ENCODE measurements at regions not wholly inside any gene's neighbourhood (a gene's known extent, or its start where the extent isn't known, plus 50 kb on each side); places are given as distances from the start of the nearest gene placed in this dataset.

- no peak overlapping the region for H3K9ac ChIP-seq (ENCODE audit: low read length)
- WGBS (ENCODE audit: insufficient coverage) = 61% methylated on average over 4 of the region's 9 CpGs
- H3K79me2 ChIP-seq (ENCODE audit: control insufficient read depth, insufficient read depth, low read length) = no peaks in the 10 kb centered on the region
- TF ChIP-seq CTCF (IDR thresholded peaks at IDR 0.05) (no peak), EZH2 (IDR thresholded peaks at IDR 0.05; ENCODE audit: borderline replicate concordance, insufficient read depth, low read depth, low read length, poor library complexity, severe bottlenecking) (no peak)
- no peak overlapping the region for H3K4me3 ChIP-seq (ENCODE audit: control extremely low read depth in 1 of 5, extremely low read depth in 1 of 5, insufficient read depth in 1 of 5, low read depth in 2 of 5, low read length in 4 of 5)
- no peaks in the 10 kb centered on the region for H3K4me1 Mint-ChIP-seq
- ATAC-seq (ENCODE audit: low read depth) (no peak), DNase-seq (no peak)
- H3K27me3 ChIP-seq (replicated peaks in 1 of 4; ENCODE audit: control extremely low read depth in 1 of 4, control insufficient read depth in 3 of 4, insufficient read depth in 4 of 4, low read length in 3 of 4) = no peaks in the 10 kb centered on the region
- peaks cover 14% of the 10 kb centered on the region for H3K27me3 Mint-ChIP-seq
- ChIA-PET POLR2A (no interaction called here), CTCF (no interaction called here)
- H3K9me3 Mint-ChIP-seq (ENCODE audit: insufficient read depth) = no peaks in the 10 kb centered on the region
- H3K27ac Mint-ChIP-seq = no peak overlapping the region
- H3K36me3 ChIP-seq (replicated peaks in 1 of 2; ENCODE audit: control extremely low read depth in 1 of 2, control insufficient read depth in 1 of 2, extremely low read depth in 1 of 2, insufficient read depth in 2 of 2, low read length in 1 of 2) = no peaks in the 10 kb centered on the region
- no peak overlapping the region for H3K27ac ChIP-seq (ENCODE audit: low read length in 2 of 2)
- no peak overlapping the region for H3K4me3 Mint-ChIP-seq
- no peak overlapping the region for H2AFZ ChIP-seq (ENCODE audit: insufficient read depth, low read depth, low read length, poor library complexity, severe bottlenecking)
- intact Hi-C loops (cut with micrococcal nuclease) = no loop called here
- H3K4me2 ChIP-seq (replicated peaks; ENCODE audit: low read depth, low read length, poor library complexity, severe bottlenecking) = no peak overlapping the region
- H4K20me1 ChIP-seq (ENCODE audit: control insufficient read depth, insufficient read depth, low read length, poor library complexity, severe bottlenecking) = no peaks in the 10 kb centered on the region
- H3K4me1 ChIP-seq (ENCODE audit: control insufficient read depth in 2 of 2, insufficient read depth in 2 of 2, low read length in 2 of 2) = no peaks in the 10 kb centered on the region
- H3K9me3 ChIP-seq (ENCODE audit: control extremely low read depth in 1 of 3, control insufficient read depth in 2 of 3, insufficient read depth in 1 of 3, low read length in 2 of 3) = no peaks in the 10 kb centered on the region
Observed at GRCh38 chr11:130629039-130629438, 180.6 kb downstream of the ADAMTS15 start.

- ATAC-seq (ENCODE audit: low read depth) = no peak
- H3K27me3 Mint-ChIP-seq = peaks cover 9% of the 10 kb centered on the region
- Histone ChIP-seq H3K27me3 (replicated peaks in 1 of 4; ENCODE audit: control extremely low read depth in 1 of 4, control insufficient read depth in 3 of 4, insufficient read depth in 4 of 4, low read length in 3 of 4) (no peaks in the 10 kb centered on the region), H3K9me3 (ENCODE audit: control extremely low read depth in 1 of 3, control insufficient read depth in 2 of 3, insufficient read depth in 1 of 3, low read length in 2 of 3) (no peaks in the 10 kb centered on the region), H3K27ac (ENCODE audit: low read length in 2 of 2) (no peak overlapping the region), H3K9ac (ENCODE audit: low read length) (no peak overlapping the region), H3K4me1 (ENCODE audit: control insufficient read depth in 2 of 2, insufficient read depth in 2 of 2, low read length in 2 of 2) (no peaks in the 10 kb centered on the region), H3K79me2 (ENCODE audit: control insufficient read depth, insufficient read depth, low read length) (no peaks in the 10 kb centered on the region), H4K20me1 (ENCODE audit: control insufficient read depth, insufficient read depth, low read length, poor library complexity, severe bottlenecking) (no peaks in the 10 kb centered on the region), H3K36me3 (replicated peaks in 1 of 2; ENCODE audit: control extremely low read depth in 1 of 2, control insufficient read depth in 1 of 2, extremely low read depth in 1 of 2, insufficient read depth in 2 of 2, low read length in 1 of 2) (no peaks in the 10 kb centered on the region), H2AFZ (ENCODE audit: insufficient read depth, low read depth, low read length, poor library complexity, severe bottlenecking) (no peak overlapping the region), H3K4me3 (ENCODE audit: control extremely low read depth in 1 of 5, extremely low read depth in 1 of 5, insufficient read depth in 1 of 5, low read depth in 2 of 5, low read length in 4 of 5) (no peak overlapping the region), H3K4me2 (replicated peaks; ENCODE audit: low read depth, low read length, poor library complexity, severe bottlenecking) (no peak overlapping the region)
- intact Hi-C loops (cut with micrococcal nuclease) = no loop called here
- ChIA-PET POLR2A (no interaction called here), CTCF (no interaction called here)
- no peaks in the 10 kb centered on the region for H3K4me1 Mint-ChIP-seq
- no peak for DNase-seq
- no peak for TF ChIP-seq CTCF (IDR thresholded peaks at IDR 0.05)
- TF ChIP-seq EZH2 (IDR thresholded peaks at IDR 0.05; ENCODE audit: borderline replicate concordance, insufficient read depth, low read depth, low read length, poor library complexity, severe bottlenecking) = no peak
- no peaks in the 10 kb centered on the region for H3K9me3 Mint-ChIP-seq (ENCODE audit: insufficient read depth)
- 81% methylated on average over 2 of the region's 3 CpGs for WGBS (ENCODE audit: insufficient coverage)
- no peak overlapping the region for H3K4me3 Mint-ChIP-seq
- no peak overlapping the region for H3K27ac Mint-ChIP-seq
Observed at GRCh38 chr11:130631119-130631518, 182.7 kb downstream of the ADAMTS15 start.

Data from B cell (primary cell).